GM23338 (cell line): ENCODE measurements at regions not wholly inside any gene's neighbourhood (a gene's known extent, or its start where the extent isn't known, plus 50 kb on each side); places are given as distances from the start of the nearest gene placed in this dataset.

Source experiments
- CTCF ChIP-seq, 2 experiments: fragments of 200-600 bp in 1 of 2; sonication (generic) in 1 of 2; conservative IDR thresholded peaks; 2 replicates each; pipeline versions ENCODE4 v1.5.1 to v1.6.1; 2016 to 2017; ENCODE audit warnings: antibody characterized with exemption in 2 of 2, low read depth in 2 of 2, mild to moderate bottlenecking in 2 of 2, moderate library complexity in 1 of 2
- EZH2 ChIP-seq: fragments of 200-600 bp; sonication (generic); IDR thresholded peaks from one replicate; pipeline ENCODE4 v1.8.0; 2017; ENCODE audit warnings: antibody characterized with exemption, mild to moderate bottlenecking, low read depth; ENCODE audit not compliant: unreplicated experiment
- EZH2phosphoT487 ChIP-seq: fragments of 200-600 bp; sonication (generic); IDR thresholded peaks from one replicate; pipeline ENCODE4 v1.8.1; 2018; ENCODE audit warnings: antibody characterized with exemption; ENCODE audit not compliant: unreplicated experiment
- JUNB ChIP-seq: IDR thresholded peaks from one replicate; pipeline ENCODE4 v1.6.1; 2016; ENCODE audit warnings: antibody characterized with exemption; ENCODE audit not compliant: unreplicated experiment
- POLR2AphosphoS5 ChIP-seq: IDR thresholded peaks from 2 replicates; pipeline ENCODE4 v1.6.1; 2016; ENCODE audit warnings: antibody characterized with exemption, low read depth
- STAT1 ChIP-seq: IDR thresholded peaks from one replicate; pipeline ENCODE4 v1.6.1; 2016; ENCODE audit warnings: antibody characterized with exemption; ENCODE audit not compliant: unreplicated experiment
- ZNF114 ChIP-seq: fragments of 250-450 bp; sonication (Bioruptor Pico); IDR thresholded peaks from 2 replicates; pipeline ENCODE4 v1.5.0; 2020; ENCODE audit warnings: mild to moderate bottlenecking, moderate library complexity
- ZNF331 ChIP-seq: fragments of 250-450 bp; sonication (Bioruptor Pico); IDR thresholded peaks from 2 replicates; pipeline ENCODE4 v1.5.0; 2020; ENCODE audit warnings: low read depth, mild to moderate bottlenecking, moderate library complexity
- TF ChIP-seq, protein P1 (sequence below): IDR thresholded peaks from one replicate; pipeline ENCODE4 v1.6.1; 2018; ENCODE audit warnings: antibody characterized with exemption; ENCODE audit not compliant: unreplicated experiment

DNA sequence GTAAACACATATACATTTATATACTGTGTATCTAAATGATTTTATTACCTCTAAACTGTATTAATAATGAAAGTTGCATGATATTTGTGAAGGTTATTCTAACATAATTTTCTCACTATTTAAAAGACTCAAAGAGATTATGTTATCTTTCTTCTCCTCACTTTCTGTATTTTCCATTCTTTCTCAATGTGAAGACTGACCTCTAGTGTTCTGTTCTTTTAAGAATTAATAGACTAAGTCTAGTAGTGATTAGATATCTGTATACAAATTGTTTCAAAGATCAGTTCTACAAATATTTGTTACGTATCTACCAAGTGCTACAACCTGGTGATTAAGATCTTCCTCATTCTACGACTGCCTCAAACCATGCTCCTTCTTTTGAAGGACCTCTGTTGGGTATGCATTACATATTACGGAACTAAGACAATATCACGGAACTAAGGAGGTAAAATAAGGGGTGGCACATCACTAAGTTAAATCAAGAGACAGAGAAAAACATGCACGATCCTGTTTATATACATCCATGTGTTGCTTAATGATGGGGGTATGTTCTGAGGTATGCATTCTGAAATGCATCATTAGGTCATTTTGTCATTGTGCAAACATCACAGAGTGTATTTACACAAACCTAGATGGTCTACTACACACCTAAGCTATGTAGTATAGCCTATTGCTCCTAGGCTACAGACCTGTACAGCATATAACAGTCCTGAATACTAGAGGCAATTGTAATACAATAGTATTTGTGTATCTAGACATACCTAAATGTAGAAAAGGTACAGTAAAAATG, 161.5 kb upstream of the KBTBD8 start:
- TF ChIP-seq POLR2AphosphoS5 (no peak), EZH2phosphoT487 (no peak), EZH2 (no peak), CTCF (conservative IDR thresholded peaks at IDR 0.05; ENCODE audit: low read depth in 2 of 2) (peak in 1 of 2 experiments; percentile 55; a peak in 3 of 4 replicates), ZNF114 (CRISPR knock-in tag) (no peak), ZNF331 (no peak), JUNB (no peak), STAT1 (no peak)
- TF ChIP-seq, protein P1, sequence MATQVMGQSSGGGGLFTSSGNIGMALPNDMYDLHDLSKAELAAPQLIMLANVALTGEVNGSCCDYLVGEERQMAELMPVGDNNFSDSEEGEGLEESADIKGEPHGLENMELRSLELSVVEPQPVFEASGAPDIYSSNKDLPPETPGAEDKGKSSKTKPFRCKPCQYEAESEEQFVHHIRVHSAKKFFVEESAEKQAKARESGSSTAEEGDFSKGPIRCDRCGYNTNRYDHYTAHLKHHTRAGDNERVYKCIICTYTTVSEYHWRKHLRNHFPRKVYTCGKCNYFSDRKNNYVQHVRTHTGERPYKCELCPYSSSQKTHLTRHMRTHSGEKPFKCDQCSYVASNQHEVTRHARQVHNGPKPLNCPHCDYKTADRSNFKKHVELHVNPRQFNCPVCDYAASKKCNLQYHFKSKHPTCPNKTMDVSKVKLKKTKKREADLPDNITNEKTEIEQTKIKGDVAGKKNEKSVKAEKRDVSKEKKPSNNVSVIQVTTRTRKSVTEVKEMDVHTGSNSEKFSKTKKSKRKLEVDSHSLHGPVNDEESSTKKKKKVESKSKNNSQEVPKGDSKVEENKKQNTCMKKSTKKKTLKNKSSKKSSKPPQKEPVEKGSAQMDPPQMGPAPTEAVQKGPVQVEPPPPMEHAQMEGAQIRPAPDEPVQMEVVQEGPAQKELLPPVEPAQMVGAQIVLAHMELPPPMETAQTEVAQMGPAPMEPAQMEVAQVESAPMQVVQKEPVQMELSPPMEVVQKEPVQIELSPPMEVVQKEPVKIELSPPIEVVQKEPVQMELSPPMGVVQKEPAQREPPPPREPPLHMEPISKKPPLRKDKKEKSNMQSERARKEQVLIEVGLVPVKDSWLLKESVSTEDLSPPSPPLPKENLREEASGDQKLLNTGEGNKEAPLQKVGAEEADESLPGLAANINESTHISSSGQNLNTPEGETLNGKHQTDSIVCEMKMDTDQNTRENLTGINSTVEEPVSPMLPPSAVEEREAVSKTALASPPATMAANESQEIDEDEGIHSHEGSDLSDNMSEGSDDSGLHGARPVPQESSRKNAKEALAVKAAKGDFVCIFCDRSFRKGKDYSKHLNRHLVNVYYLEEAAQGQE, result no peak
